ENCODE measurements at regions not wholly inside any gene's neighbourhood (a gene's known extent, or its start where the extent isn't known, plus 50 kb on each side); places are given as distances from the start of the nearest gene placed in this dataset.

DNA sequence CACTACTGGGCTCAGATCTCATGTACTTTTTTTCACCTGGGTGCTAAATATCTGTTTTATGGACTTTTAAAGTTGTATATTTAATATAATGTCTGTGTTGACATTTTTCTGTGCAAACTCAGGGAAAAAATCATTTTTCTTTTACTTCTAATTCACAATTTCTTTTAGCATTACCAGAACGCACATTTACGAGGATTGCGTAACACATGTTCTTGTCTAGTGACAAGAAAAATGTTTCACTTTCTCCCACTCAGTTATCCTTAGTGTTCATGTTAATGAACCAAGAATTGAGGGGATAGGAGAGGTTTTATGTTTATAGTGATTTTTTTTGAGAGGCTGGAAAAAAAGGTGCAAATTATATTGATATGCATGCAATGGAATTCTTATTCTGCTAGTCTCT, 86.3 kb upstream of the PJA2 start:
- Mint-ChIP-seq H3K27me3 (peaks cover 27% of the 10 kb centered on the region), H3K9me3 (ENCODE audit: low read depth) (no peaks in the 10 kb centered on the region), H3K4me3 (no peak overlapping the region), H3K4me1 (no peaks in the 10 kb centered on the region), H3K27ac (no peak overlapping the region), H3K36me3 (no peaks in the 10 kb centered on the region)
- CTCF ChIA-PET, result no interaction called here
- ATAC-seq, result no peak
- no peak for DNase-seq

DNA sequence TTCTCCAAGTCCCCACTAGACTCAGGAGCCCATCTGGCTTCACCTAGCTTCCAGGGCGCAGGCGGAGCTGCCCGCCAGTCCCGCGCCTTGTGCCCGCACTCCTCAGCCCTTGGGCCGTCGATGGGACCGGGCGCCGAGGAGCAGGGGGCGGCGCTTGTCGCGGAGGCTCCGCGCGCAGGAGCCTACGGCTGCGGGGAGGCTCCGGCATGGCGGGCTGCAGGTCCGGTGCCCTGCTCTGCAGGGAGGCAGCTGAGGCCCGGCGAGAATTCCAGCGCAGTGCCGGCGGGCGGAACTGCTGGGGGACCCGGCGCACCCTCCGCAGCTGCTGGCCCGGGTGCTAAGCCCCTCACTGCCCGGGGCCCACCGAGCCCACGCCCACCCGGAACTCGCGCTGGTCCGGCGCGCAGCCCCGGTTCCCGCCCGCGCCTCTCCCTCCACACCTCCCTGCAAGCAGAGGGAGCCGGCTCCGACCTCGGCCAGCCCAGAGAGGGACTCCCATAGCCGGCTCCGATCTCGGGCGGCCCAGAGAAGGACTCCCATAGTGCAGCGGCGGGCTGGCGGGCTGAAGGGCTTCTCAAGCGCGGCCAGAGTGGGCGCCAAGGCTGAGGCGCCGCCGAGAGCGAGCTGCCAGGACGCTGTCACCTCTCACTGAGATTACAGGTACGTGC, 78.1 kb upstream of the PJA2 start:
- no peak overlapping the region for H3K4me3 Mint-ChIP-seq
- no peaks in the 10 kb centered on the region for H3K4me1 Mint-ChIP-seq
- H3K27me3 Mint-ChIP-seq, result peaks cover 20% of the 10 kb centered on the region
- no peaks in the 10 kb centered on the region for H3K36me3 Mint-ChIP-seq
- ATAC-seq (no peak), DNase-seq (no peak)
- H3K27ac Mint-ChIP-seq, result no peak overlapping the region
- CTCF ChIA-PET, result no interaction called here
- H3K9me3 Mint-ChIP-seq (ENCODE audit: low read depth), result no peaks in the 10 kb centered on the region

GRCh38 chr5:109486200-109486804, 76.5 kb upstream of the PJA2 start:
- CTCF ChIA-PET, result no interaction called here
- H3K4me1 Mint-ChIP-seq, result no peaks in the 10 kb centered on the region
- no peak overlapping the region for H3K4me3 Mint-ChIP-seq
- DNase-seq, result no peak
- no peaks in the 10 kb centered on the region for H3K36me3 Mint-ChIP-seq
- no peak overlapping the region for H3K27ac Mint-ChIP-seq
- ATAC-seq, result no peak
- no peaks in the 10 kb centered on the region for H3K9me3 Mint-ChIP-seq (ENCODE audit: low read depth)
- H3K27me3 Mint-ChIP-seq, result peaks cover 12% of the 10 kb centered on the region

- DNase-seq (no peak), ATAC-seq (no peak)
- no peaks in the 10 kb centered on the region for H3K4me1 Mint-ChIP-seq
- H3K4me3 Mint-ChIP-seq, result no peak overlapping the region
- peaks cover 3% of the 10 kb centered on the region for H3K27me3 Mint-ChIP-seq
- CTCF ChIA-PET, result no interaction called here
- H3K36me3 Mint-ChIP-seq, result no peaks in the 10 kb centered on the region
- no peak overlapping the region for H3K27ac Mint-ChIP-seq
- no peaks in the 10 kb centered on the region for H3K9me3 Mint-ChIP-seq (ENCODE audit: low read depth)
Measured at GRCh38 chr5:109485030-109485429, 75.3 kb upstream of the PJA2 start.

DNA sequence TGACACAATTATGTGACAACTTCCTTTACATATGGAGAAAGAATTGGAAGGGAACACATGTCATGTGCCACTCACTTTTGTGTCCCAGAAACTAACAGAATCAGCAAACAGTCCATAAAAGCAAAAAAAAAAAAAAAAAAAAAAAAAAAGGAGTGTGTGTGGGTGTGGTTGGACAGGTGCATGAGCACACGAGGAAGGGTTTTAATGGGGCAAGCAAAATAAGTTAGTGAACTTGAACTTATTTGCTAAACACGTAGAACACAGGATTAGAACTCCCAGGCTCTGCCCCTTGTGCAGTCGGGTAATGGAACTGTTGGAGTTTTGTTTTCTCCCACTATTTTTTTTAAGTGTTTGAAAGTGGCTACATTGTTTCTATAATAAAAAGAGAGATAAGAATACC, 74.8 kb upstream of the PJA2 start:
- Mint-ChIP-seq H3K9me3 (ENCODE audit: low read depth) (no peaks in the 10 kb centered on the region), H3K4me1 (no peaks in the 10 kb centered on the region), H3K4me3 (no peak overlapping the region), H3K27ac (no peak overlapping the region), H3K27me3 (peaks cover under 1% of the 10 kb centered on the region), H3K36me3 (no peaks in the 10 kb centered on the region)
- ATAC-seq, result no peak
- CTCF ChIA-PET, result no interaction called here
- no peak for DNase-seq

GRCh38 chr5:109483395-109483971, 73.7 kb upstream of the PJA2 start:
- Mint-ChIP-seq H3K27me3 (no peaks in the 10 kb centered on the region), H3K4me3 (no peak overlapping the region), H3K4me1 (no peaks in the 10 kb centered on the region), H3K27ac (no peak overlapping the region), H3K9me3 (ENCODE audit: low read depth) (no peaks in the 10 kb centered on the region), H3K36me3 (no peaks in the 10 kb centered on the region)
- ATAC-seq, result no peak
- no peak for DNase-seq
- CTCF ChIA-PET, result no interaction called here

DNA sequence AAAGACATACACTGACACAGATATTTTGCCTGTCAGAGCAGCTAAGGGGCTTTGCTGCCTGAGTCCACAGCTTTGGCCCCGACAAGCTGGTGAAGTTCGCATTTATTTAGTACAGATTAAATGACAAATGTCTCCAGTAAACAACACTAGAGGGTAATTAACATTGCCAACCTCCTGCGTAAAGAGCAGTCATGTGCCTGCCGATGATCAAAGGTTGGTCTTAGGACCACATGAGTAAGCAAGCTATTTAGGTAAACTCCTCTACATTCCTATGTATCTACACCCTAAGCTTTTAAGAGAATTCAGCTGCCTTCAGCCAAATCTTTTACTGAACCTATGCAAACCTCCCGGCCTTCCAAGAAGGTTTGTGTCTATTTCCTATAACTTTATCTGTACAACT, 73.0 kb upstream of the PJA2 start:
- CTCF ChIA-PET, result no interaction called here
- no peak for DNase-seq
- H3K4me1 Mint-ChIP-seq, result no peaks in the 10 kb centered on the region
- H3K27ac Mint-ChIP-seq, result no peak overlapping the region
- peaks cover 2% of the 10 kb centered on the region for H3K27me3 Mint-ChIP-seq
- H3K9me3 Mint-ChIP-seq (ENCODE audit: low read depth), result no peaks in the 10 kb centered on the region
- H3K36me3 Mint-ChIP-seq, result no peaks in the 10 kb centered on the region
- ATAC-seq, result no peak
- no peak overlapping the region for H3K4me3 Mint-ChIP-seq

- ATAC-seq (no peak), DNase-seq (no peak)
- H3K27ac Mint-ChIP-seq, result no peak overlapping the region
- H3K9me3 Mint-ChIP-seq (ENCODE audit: low read depth), result no peaks in the 10 kb centered on the region
- H3K4me1 Mint-ChIP-seq, result no peaks in the 10 kb centered on the region
- CTCF ChIA-PET, result interaction anchor here (1.5 to 1.7 kb wide), 2 partner anchors 10 to 837 kb away, joined by 5 to 6 read pairs; no protein-coding TSS in a partner anchor
- H3K4me3 Mint-ChIP-seq, result no peak overlapping the region
- H3K27me3 Mint-ChIP-seq, result peaks cover 11% of the 10 kb centered on the region
- H3K36me3 Mint-ChIP-seq, result no peaks in the 10 kb centered on the region
Measured at GRCh38 chr5:109479260-109479860, 69.6 kb upstream of the PJA2 start.

GRCh38 chr5:109478830-109479229, 69.1 kb upstream of the PJA2 start:
- Mint-ChIP-seq H3K4me3 (no peak overlapping the region), H3K4me1 (no peaks in the 10 kb centered on the region)
- ATAC-seq, result no peak

GRCh38 chr5:109476292-109476691, 66.5 kb upstream of the PJA2 start:
- ATAC-seq (no peak), DNase-seq (no peak)
- Mint-ChIP-seq H3K4me1 (no peaks in the 10 kb centered on the region), H3K27me3 (peaks cover 23% of the 10 kb centered on the region), H3K27ac (no peak overlapping the region), H3K4me3 (no peak overlapping the region), H3K36me3 (no peaks in the 10 kb centered on the region), H3K9me3 (ENCODE audit: low read depth) (no peaks in the 10 kb centered on the region)
- CTCF ChIA-PET, result no interaction called here

More at GRCh38 chr5:109478830-109479229, 69.1 kb upstream of the PJA2 start:
- Mint-ChIP-seq H3K9me3 (ENCODE audit: low read depth) (no peaks in the 10 kb centered on the region), H3K36me3 (no peaks in the 10 kb centered on the region), H3K27ac (no peak overlapping the region), H3K27me3 (peaks cover 11% of the 10 kb centered on the region)
- CTCF ChIA-PET, result interaction anchor here (1.5 to 1.7 kb wide), 2 partner anchors 10 to 837 kb away, joined by 5 to 6 read pairs; no protein-coding TSS in a partner anchor
- DNase-seq, result no peak

GRCh38 chr5:109469896-109470662, 60.3 kb upstream of the PJA2 start:
- no peaks in the 10 kb centered on the region for H3K36me3 Mint-ChIP-seq
- H3K4me1 Mint-ChIP-seq, result peaks cover 8% of the 10 kb centered on the region
- H3K27me3 Mint-ChIP-seq, result peaks cover 20% of the 10 kb centered on the region
- CTCF ChIA-PET, result interaction anchor here (1.4 kb wide), 1 partner anchor 9 kb away, joined by 6 read pairs; no protein-coding TSS in a partner anchor
- no peak overlapping the region for H3K4me3 Mint-ChIP-seq
- ATAC-seq, result no peak
- no peak for DNase-seq
- H3K9me3 Mint-ChIP-seq (ENCODE audit: low read depth), result no peaks in the 10 kb centered on the region
- no peak overlapping the region for H3K27ac Mint-ChIP-seq

GRCh38 chr5:109468737-109469420, 59.1 kb upstream of the PJA2 start:
- peak; percentile 89 for DNase-seq
- Mint-ChIP-seq H3K4me3 (no peak overlapping the region), H3K9me3 (ENCODE audit: low read depth) (no peaks in the 10 kb centered on the region), H3K27me3 (peaks cover 17% of the 10 kb centered on the region), H3K4me1 (peaks cover 8% of the 10 kb centered on the region), H3K27ac (no peak overlapping the region), H3K36me3 (no peaks in the 10 kb centered on the region)
- ATAC-seq, result peak; percentile 84
- CTCF ChIA-PET, result interaction anchor here (0.9 to 1.4 kb wide), 3 partner anchors 10 to 827 kb away, joined by 3 to 6 read pairs (median 3); no protein-coding TSS in a partner anchor

- ATAC-seq (no peak), DNase-seq (no peak)
- Mint-ChIP-seq H3K4me3 (no peak overlapping the region), H3K27ac (no peak overlapping the region), H3K27me3 (peaks cover 15% of the 10 kb centered on the region), H3K36me3 (no peaks in the 10 kb centered on the region), H3K4me1 (peaks cover 8% of the 10 kb centered on the region), H3K9me3 (ENCODE audit: low read depth) (no peaks in the 10 kb centered on the region)
- CTCF ChIA-PET, result interaction anchor here (0.9 to 1.4 kb wide), 3 partner anchors 11 to 826 kb away, joined by 3 to 6 read pairs (median 3); no protein-coding TSS in a partner anchor
Measured at GRCh38 chr5:109468288-109468676, 58.5 kb upstream of the PJA2 start.

All from activated CD8-positive, alpha-beta memory T cell treated with anti-CD3 and anti-CD28 coated beads, Interleukin-2, amount 10 ng/mL, durations not matched to agents 7 days and 5 days (primary cell).